ENCODE measurements at regions not wholly inside any gene's neighbourhood (a gene's known extent, or its start where the extent isn't known, plus 50 kb on each side); places are given as distances from the start of the nearest gene placed in this dataset.
"Not testable (repeated sequence)": the region's sequence is repeated elsewhere in the genome, so short reads cannot be mapped to it uniquely, and the experiment has no call there.

DNA sequence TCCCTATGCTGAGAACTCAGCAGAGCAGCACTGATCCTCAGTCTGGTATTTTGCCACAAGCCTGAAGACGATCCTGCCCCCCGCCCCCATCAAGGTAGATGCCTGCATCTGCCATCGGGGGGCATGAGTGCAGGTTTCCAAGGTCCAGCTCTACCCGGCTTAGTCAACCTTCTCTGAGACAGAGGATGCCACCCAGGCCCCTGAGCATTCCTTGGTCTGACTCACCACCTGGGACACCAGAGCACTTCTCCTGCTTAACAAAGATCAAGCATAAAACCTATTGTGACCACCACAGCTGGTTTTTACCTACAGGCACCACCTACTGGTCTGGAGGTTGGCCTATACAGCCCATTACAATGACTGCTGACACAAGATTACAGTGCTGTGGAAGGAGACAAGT is 1168.1 kb downstream of the PCDH19 start:
- no peak overlapping the region for H3K4me3 ChIP-seq (replicated peaks; ENCODE audit: low read depth, low read length)
- no peak for DNase-seq (ENCODE audit: low read depth)
- TF ChIP-seq CTCF (IDR thresholded peaks at IDR 0.05; ENCODE audit: low read length, missing control alignments) = no peak

- not testable (repeated sequence) for DNase-seq (ENCODE audit: low read depth); H3K4me3 ChIP-seq (replicated peaks; ENCODE audit: low read depth, low read length)
Measured at GRCh38 chrX:99234384-99234783, 1175.7 kb downstream of the PCDH19 start.

DNA sequence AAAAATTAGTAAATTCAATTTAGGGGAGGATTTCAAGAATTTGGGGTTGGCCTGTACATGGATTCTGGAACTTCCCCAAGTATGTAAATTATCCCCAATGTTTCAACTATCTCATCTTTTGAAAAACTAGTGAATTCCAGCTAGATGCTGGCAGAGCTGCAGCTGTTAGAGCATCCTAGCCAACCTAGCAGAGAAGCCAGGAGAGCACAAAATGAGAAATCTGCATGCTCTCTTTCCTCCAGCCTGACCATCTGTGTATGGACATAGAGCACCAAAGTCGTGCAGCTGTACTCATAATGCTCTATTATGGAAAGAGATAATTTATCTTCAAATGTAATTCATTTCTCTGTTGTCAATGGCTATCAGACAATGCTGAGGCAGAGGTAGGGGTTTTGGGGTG is 1217.7 kb downstream of the PCDH19 start:
- no peak for DNase-seq (ENCODE audit: low read depth)
- no peak overlapping the region for H3K4me3 ChIP-seq (replicated peaks; ENCODE audit: low read depth, low read length)
- no peak for TF ChIP-seq CTCF (IDR thresholded peaks at IDR 0.05; ENCODE audit: low read length, missing control alignments)

- H3K4me3 ChIP-seq (replicated peaks; ENCODE audit: low read depth, low read length) = no peak overlapping the region
- no peak for DNase-seq (ENCODE audit: low read depth)
- no peak for TF ChIP-seq CTCF (IDR thresholded peaks at IDR 0.05; ENCODE audit: low read length, missing control alignments)
Measured at GRCh38 chrX:99184153-99184552, 1225.9 kb downstream of the PCDH19 start.

GRCh38 chrX:99172958-99173357 is 1237.1 kb downstream of the PCDH19 start:
- TF ChIP-seq CTCF (IDR thresholded peaks at IDR 0.05; ENCODE audit: low read length, missing control alignments) = no peak
- DNase-seq (ENCODE audit: low read depth) = no peak
- no peak overlapping the region for H3K4me3 ChIP-seq (replicated peaks; ENCODE audit: low read depth, low read length)

DNA sequence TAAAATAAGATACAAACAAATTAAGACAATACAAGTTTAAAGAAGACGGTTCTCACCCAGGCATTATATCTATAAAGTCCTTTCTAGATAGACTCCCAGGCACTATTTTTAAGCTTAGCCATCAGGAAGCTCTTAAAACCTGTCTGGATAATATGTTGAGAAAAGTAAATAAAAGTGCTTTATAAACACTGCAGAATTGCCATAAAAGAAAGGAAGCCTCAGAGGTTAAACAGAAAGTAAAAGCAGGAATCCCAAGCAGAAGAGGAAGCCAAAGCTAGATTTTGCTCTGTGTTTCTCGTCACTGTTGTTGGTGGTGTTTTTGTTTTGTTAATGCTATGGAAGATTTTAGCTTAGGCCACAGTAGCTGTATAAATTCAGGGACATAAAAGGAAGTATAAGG is 1267.3 kb downstream of the PCDH19 start:
- no peak for DNase-seq (ENCODE audit: low read depth)
- H3K4me3 ChIP-seq (replicated peaks; ENCODE audit: low read depth, low read length) = no peak overlapping the region
- no peak for TF ChIP-seq CTCF (IDR thresholded peaks at IDR 0.05; ENCODE audit: low read length, missing control alignments)

DNA sequence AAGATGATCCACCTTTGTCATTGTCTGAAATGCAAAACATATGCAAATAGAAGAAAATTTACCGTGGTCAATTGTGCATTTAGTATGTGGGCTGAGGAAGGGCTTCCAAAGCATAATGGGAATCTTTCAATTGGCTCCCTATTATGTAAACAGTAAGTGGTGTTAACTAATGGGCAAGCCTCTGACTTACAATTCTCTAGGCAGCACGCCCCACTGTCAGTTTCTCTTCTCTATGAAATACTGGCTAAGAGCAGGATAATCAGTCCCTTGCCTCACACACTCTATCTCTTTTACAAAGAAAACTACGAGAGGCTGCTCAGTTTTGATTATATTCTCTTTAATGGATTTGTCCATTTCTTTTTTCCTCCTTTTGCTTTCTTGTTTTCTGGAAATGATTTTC is 1272.6 kb downstream of the PCDH19 start:
- no peak for DNase-seq (ENCODE audit: low read depth)
- no peak for TF ChIP-seq CTCF (IDR thresholded peaks at IDR 0.05; ENCODE audit: low read length, missing control alignments)
- no peak overlapping the region for H3K4me3 ChIP-seq (replicated peaks; ENCODE audit: low read depth, low read length)

GRCh38 chrX:99117011-99117410 is 1293.1 kb downstream of the PCDH19 start:
- no peak overlapping the region for H3K4me3 ChIP-seq (replicated peaks; ENCODE audit: low read depth, low read length)
- no peak for DNase-seq (ENCODE audit: low read depth)
- TF ChIP-seq CTCF (IDR thresholded peaks at IDR 0.05; ENCODE audit: low read length, missing control alignments) = no peak

All from fibroblast of pulmonary artery (primary cell).